AG04450 (cell line): ENCODE measurements at regions not wholly inside any gene's neighbourhood (a gene's known extent, or its start where the extent isn't known, plus 50 kb on each side); places are given as distances from the start of the nearest gene placed in this dataset.

ENCODE experiments used
- CTCF ChIA-PET: fragments of 300-600, 350-600 bp; formaldehyde crosslinking; extraction: SDS; loops from one replicate; lab custom pipeline; 2022; ENCODE audit warnings: antibody characterized with exemption, inconsistent platforms; lab: Charles Lee
- POLR2A ChIA-PET: fragments of 350-600 bp; formaldehyde crosslinking; extraction: SDS; loops from one replicate; lab custom pipeline; 2021; ENCODE audit warnings: antibody characterized with exemption, inconsistent platforms; lab: Yijun Ruan, JAX
- DNase-seq: peaks from one replicate; pipeline ENCODE4 v3.0.0-alpha.2; 2011; ENCODE audit warnings: low read depth, low spot score
- H3K27ac ChIP-seq: one replicate; pipeline ENCODE4 v1.5.1; 2012; ENCODE audit warnings: low read depth, low read length, control low read depth
- H3K27me3 ChIP-seq: one replicate; pipeline ENCODE4 v1.6.0; 2012; ENCODE audit warnings: low read length; ENCODE audit not compliant: control insufficient read depth, insufficient read depth
- H3K4me3 ChIP-seq: 2 replicates; pipeline ENCODE4 v1.5.1; 2011; ENCODE audit warnings: mild to moderate bottlenecking, low read depth, low read length, control low read depth
- H3K9me3 ChIP-seq: 2 replicates; pipeline ENCODE4 v1.5.1; 2012; ENCODE audit warnings: low read length; ENCODE audit not compliant: control insufficient read depth, insufficient read depth
- TF ChIP-seq, protein P1 (sequence below): IDR thresholded peaks from 2 replicates; pipeline ENCODE4 v1.5.1; 2011; ENCODE audit warnings: low read depth, low read length, control low read depth, inconsistent platforms

DNA sequence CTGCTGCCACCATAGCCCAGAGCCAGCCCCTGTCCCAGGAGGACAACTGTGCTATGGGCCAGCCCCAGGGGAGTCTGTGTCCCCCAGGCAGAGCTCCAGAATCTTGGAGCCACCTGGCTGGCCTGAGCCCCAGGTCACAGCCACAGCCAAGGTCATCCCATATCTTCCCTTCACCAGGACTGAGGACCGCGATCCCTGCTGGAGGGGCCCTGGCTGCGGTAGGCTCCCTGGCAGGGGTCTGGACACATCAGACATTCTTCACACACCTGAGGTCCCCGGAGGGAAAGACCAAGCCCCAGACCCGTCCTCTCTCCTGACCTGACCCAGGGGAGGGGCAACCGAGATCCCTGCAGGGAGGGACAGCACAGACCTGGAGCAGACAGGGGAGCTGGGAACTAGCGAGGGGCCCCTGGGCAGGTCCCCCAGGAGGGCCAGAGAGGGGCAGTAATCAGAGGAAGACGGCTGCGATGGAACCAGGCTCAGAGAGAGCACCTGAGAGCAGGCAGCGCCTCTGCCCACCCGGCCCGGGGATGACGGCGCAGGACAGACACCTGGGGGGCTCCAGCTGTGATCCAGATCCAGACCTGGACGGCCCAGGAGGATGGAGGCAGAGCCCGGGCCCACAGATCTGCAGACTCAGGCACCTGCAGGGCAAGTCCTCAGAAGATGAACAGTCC, 103.2 kb upstream of the EIF5 start:
- Histone ChIP-seq H3K27me3 (peaks cover 37% of the 10 kb centered on the region), H3K27ac (peak overlapping the region; percentile 21), H3K9me3 (no peaks in the 10 kb centered on the region; the same call in 1 of the 2 replicates), H3K4me3 (no peak overlapping the region)
- TF ChIP-seq, protein P1, sequence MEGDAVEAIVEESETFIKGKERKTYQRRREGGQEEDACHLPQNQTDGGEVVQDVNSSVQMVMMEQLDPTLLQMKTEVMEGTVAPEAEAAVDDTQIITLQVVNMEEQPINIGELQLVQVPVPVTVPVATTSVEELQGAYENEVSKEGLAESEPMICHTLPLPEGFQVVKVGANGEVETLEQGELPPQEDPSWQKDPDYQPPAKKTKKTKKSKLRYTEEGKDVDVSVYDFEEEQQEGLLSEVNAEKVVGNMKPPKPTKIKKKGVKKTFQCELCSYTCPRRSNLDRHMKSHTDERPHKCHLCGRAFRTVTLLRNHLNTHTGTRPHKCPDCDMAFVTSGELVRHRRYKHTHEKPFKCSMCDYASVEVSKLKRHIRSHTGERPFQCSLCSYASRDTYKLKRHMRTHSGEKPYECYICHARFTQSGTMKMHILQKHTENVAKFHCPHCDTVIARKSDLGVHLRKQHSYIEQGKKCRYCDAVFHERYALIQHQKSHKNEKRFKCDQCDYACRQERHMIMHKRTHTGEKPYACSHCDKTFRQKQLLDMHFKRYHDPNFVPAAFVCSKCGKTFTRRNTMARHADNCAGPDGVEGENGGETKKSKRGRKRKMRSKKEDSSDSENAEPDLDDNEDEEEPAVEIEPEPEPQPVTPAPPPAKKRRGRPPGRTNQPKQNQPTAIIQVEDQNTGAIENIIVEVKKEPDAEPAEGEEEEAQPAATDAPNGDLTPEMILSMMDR, result no peak
- no peak for DNase-seq
- ChIA-PET POLR2A (no interaction called here), CTCF (no interaction called here)

DNA sequence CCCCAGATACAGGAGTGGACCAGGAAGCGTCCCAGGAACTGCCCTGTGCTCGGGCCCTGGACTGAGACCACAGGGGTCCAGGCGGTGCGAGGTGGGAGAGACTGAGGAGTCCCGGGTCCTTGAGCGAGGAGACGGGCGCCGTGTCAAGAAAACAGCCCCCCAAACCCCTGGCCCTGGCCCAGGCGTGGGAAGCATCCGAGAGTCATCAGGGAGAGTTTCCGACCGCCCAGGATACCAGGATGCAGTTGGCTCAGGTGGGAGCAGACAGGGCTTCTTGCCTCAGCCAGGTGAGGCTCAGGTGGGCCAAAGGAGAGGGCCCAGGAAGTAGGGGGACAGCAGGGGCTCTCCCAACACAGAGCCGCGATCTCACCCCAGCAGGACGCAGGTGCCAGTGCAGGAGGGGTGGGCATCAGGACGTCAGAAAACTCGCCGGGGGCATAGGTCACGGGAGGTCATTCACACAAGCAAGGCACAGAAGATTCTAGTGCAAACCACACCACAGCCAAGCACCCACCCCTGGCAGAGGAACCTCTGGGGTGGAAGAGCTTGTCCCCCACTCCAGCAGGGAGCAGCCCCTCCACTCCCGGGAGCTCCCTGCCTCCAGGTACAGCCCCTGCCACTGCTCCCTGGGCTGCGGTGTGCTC, 102.5 kb upstream of the EIF5 start:
- ChIA-PET POLR2A (interaction anchor here (0.6 kb wide), 1 partner anchor 9 kb away, joined by 4 read pairs; no protein-coding TSS in a partner anchor), CTCF (no interaction called here)
- TF ChIP-seq, protein P1, result no peak

DNA sequence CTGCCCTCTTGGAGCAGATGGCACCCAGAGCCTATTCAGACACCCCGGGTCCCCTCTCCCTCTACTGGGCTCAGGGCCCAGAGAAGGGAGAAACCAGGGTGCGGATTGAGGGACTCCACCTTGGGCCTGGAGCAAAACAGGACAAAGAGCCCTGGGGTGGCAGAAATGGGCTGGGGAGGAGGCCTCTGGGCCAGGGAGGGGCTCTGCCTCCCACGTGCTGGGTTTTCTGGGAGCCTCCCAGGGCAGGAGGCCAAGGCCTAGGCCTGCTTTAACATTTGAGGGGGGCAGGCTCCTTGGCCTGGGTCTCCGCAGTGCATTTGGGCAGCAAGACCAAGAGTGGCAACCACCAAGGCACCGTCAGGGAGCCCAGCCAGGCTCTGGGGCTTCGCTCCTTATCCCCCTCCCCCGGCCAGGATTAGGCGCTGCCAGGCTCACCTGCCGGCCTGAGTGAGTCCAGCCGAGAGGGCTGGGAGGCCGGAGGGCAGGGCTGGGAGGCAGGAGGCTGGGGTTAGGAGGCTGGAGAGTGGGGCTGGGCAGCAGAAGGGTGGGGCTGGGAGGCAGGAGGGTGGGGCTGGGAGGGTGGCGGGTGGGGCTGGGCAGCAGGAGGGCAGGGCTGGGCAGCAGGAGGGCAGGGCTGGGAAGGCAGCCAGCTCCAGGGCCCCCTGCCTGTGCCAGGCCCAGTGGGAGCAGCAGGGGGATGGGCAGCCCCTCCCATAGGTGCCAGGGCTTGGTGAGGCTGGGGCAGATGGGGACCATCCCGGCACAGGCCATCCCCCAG, 101.8 kb upstream of the EIF5 start:
- Histone ChIP-seq H3K4me3 (no peak overlapping the region), H3K27ac (no peak overlapping the region), H3K27me3 (peaks cover 26% of the 10 kb centered on the region), H3K9me3 (no peaks in the 10 kb centered on the region; the same call in 1 of the 2 replicates)
- ChIA-PET POLR2A (interaction anchor here (0.6 kb wide), 1 partner anchor 10 kb away, joined by 4 read pairs; no protein-coding TSS in a partner anchor), CTCF (no interaction called here)
- no peak for DNase-seq
- TF ChIP-seq, protein P1, result no peak

More for the DNA sequence above, 102.5 kb upstream of the EIF5 start:
- Histone ChIP-seq H3K27me3 (peaks cover 33% of the 10 kb centered on the region), H3K4me3 (no peak overlapping the region), H3K9me3 (no peaks in the 10 kb centered on the region; the same call in 1 of the 2 replicates), H3K27ac (no peak overlapping the region)
- DNase-seq, result no peak

DNA sequence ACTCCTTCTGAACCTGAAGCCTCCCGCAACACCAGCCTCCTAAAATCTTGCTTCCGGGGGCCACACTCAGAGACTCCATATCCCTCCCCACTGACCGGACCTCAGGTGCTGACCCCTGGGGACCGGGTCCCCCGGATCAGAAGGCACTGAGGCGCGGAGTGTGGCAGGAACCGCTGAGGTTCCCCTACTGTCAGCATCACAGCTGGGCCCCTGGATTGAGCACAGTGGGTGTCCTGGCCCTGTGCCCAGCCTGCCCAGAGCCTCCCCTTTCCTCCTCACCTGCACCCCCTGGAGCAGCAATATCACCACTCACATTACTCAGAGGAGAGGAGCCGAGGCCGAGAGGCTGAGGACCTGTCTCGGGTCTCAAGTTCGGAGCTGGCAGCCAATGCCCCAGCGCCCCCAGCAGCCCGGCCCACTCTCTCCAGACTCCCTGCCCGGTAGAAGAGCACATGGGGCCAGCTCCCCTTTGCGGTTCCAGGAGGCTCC, 101.2 kb upstream of the EIF5 start:
- Histone ChIP-seq H3K9me3 (no peaks in the 10 kb centered on the region; the same call in 1 of the 2 replicates), H3K27ac (no peak overlapping the region), H3K27me3 (peaks cover 22% of the 10 kb centered on the region), H3K4me3 (no peak overlapping the region)
- TF ChIP-seq, protein P1, result no peak
- ChIA-PET POLR2A (no interaction called here), CTCF (no interaction called here)
- DNase-seq, result no peak
